K562 (cell line): ENCODE measurements at regions not wholly inside any gene's neighbourhood (a gene's known extent, or its start where the extent isn't known, plus 50 kb on each side); places are given as distances from the start of the nearest gene placed in this dataset.

ENCODE experiments used
- ATAC-seq: fragments of 200-7000 bp; cut with Tn5 transposase; 3 replicates; pipeline ENCODE4 v1.9.1; 2020; ENCODE audit warnings: moderate library complexity
- BruUV-seq: library from RNA; stranded (reverse); fragments of 400-500 nt; replicated peaks from 2 replicates; lab custom pipeline; 2021; lab: Mats Ljungman, UMichigan
- CTCF ChIA-PET: fragments of 300-600 bp; formaldehyde crosslinking; extraction: SDS; loops from one replicate; lab custom pipeline; 2021; ENCODE audit warnings: low intra/inter-chr PET ratio; lab: Yijun Ruan, JAX
- POLR2A ChIA-PET: fragments of 300-600, 350-650 bp; sonication (Branson Sonifier 250); formaldehyde crosslinking; extraction: SDS; loops from one replicate; lab custom pipeline; 2021; ENCODE audit warnings: antibody characterized with exemption, inconsistent platforms; lab: Yijun Ruan, JAX
- DNase-seq, 4 experiments: peaks; one replicate each; pipeline versions ENCODE4 v3.0.0 to v3.0.0-alpha.2; 2011 to 2018; ENCODE audit warnings: low spot score in 3 of 4, mixed read lengths in 3 of 4; ENCODE audit errors: extremely low read depth in 1 of 4
- FAIRE-seq: peaks from 2 replicates; lab custom pipeline; 2011; peaks lifted over from hg19 to GRCh38; lab: Jason Lieb, UNC
- H2AFZ ChIP-seq: 2 replicates; pipeline ENCODE4 v1.6.0; 2011; ENCODE audit warnings: low read depth, low read length, control low read depth, inconsistent platforms
- H3K27ac ChIP-seq: fragments of 200-600 bp; 3 replicates; pipeline ENCODE4 v1.8.0; 2011; ENCODE audit warnings: low read depth, mild to moderate bottlenecking, control low read depth, inconsistent platforms, low read length, moderate library complexity, mixed read lengths; ENCODE audit errors: extremely low read depth
- H3K27me3 ChIP-seq, 2 experiments: fragments of 300-600 bp in 1 of 2; 2 replicates in 1 of 2; 3 replicates in 1 of 2; pipeline versions ENCODE4 v1.6.0 to v1.8.0; 2011; ENCODE audit warnings: inconsistent platforms in 2 of 2, low read length in 2 of 2, mild to moderate bottlenecking in 1 of 2, mixed read lengths in 1 of 2, moderate library complexity in 1 of 2; ENCODE audit not compliant: control insufficient read depth in 2 of 2, insufficient read depth in 2 of 2
- H3K36me3 ChIP-seq: fragments of 300-600 bp; 3 replicates; pipeline ENCODE4 v1.8.0; 2011; ENCODE audit warnings: mild to moderate bottlenecking, low read length, inconsistent platforms; ENCODE audit not compliant: control insufficient read depth, insufficient read depth
- H3K4me1 ChIP-seq, 2 experiments: fragments of 200-600 bp in 1 of 2; replicated peaks in 1 of 2; 2 replicates in 1 of 2; 3 replicates in 1 of 2; pipeline versions ENCODE4 v1.5.1 to v1.8.0; 2011; ENCODE audit warnings: inconsistent platforms in 2 of 2, low read length in 2 of 2, mild to moderate bottlenecking in 1 of 2, mixed read lengths in 1 of 2, moderate library complexity in 1 of 2; ENCODE audit not compliant: control insufficient read depth in 2 of 2, insufficient read depth in 2 of 2
- H3K4me2 ChIP-seq: 2 replicates; pipeline ENCODE4 v1.6.1; 2011; ENCODE audit warnings: low read length, control low read depth, inconsistent platforms, mixed read lengths; ENCODE audit not compliant: insufficient read depth
- H3K4me3 ChIP-seq: fragments of 200-600 bp; sonication (generic), shearing (Covaris generic); 2 replicates; pipeline ENCODE4 v1.5.1; 2016; ENCODE audit warnings: control low read depth, inconsistent platforms
- H3K79me2 ChIP-seq: fragments of 200-600 bp; 3 replicates; pipeline ENCODE4 v1.8.0; 2011; ENCODE audit warnings: low read length, inconsistent platforms; ENCODE audit not compliant: control insufficient read depth, insufficient read depth
- H3K9ac ChIP-seq, 2 experiments: 2 replicates each; pipeline versions ENCODE4 v1.6.0 to v1.6.1; 2011; ENCODE audit warnings: low read depth in 2 of 2, low read length in 2 of 2, control low read depth in 1 of 2, inconsistent platforms in 1 of 2, mild to moderate bottlenecking in 1 of 2, mixed read lengths in 1 of 2; ENCODE audit not compliant: insufficient read depth in 1 of 2
- H3K9me1 ChIP-seq: one replicate; pipeline ENCODE4 v1.6.0; 2011; ENCODE audit warnings: inconsistent platforms, mild to moderate bottlenecking, low read length, moderate library complexity; ENCODE audit not compliant: control insufficient read depth, insufficient read depth
- H3K9me3 ChIP-seq: replicated peaks from 2 replicates; pipeline ENCODE4 v1.5.1; 2011; ENCODE audit warnings: low read depth, low read length, inconsistent platforms; ENCODE audit not compliant: control insufficient read depth, insufficient read depth
- H4K20me1 ChIP-seq: replicated peaks from 2 replicates; pipeline ENCODE4 v1.6.1; 2011; ENCODE audit warnings: low read length, inconsistent platforms, mixed read lengths; ENCODE audit not compliant: control insufficient read depth, insufficient read depth
- ATF2 ChIP-seq: sonication (generic); formaldehyde crosslinking; IDR thresholded peaks from 2 replicates; pipeline ENCODE4 v1.8.1; 2022; ENCODE audit warnings: missing genetic modification reagents
- C11orf30 ChIP-seq: fragments of 450-650 bp; IDR thresholded peaks from 2 replicates; pipeline ENCODE4 v1.6.1; 2016; ENCODE audit warnings: low read depth, mild to moderate bottlenecking
- ELF4 ChIP-seq: fragments of 450-650 bp; formaldehyde crosslinking; IDR thresholded peaks from 2 replicates; pipeline ENCODE4 v1.4.0; 2022; ENCODE audit warnings: missing genetic modification characterization
- HMG20B ChIP-seq: fragments of 250-450 bp; sonication (Bioruptor Pico); IDR thresholded peaks from 2 replicates; pipeline ENCODE4 v1.5.0; 2021; ENCODE audit warnings: mild to moderate bottlenecking
- PURB ChIP-seq: sonication (generic); formaldehyde crosslinking; IDR thresholded peaks from 2 replicates; pipeline ENCODE4 v1.9.0; 2021; ENCODE audit warnings: low read depth, mild to moderate bottlenecking, missing genetic modification reagents
- RNF219 ChIP-seq: fragments of 250-450 bp; sonication (Bioruptor Pico); IDR thresholded peaks from 2 replicates; pipeline ENCODE4 v1.5.0; 2022; ENCODE audit warnings: mild to moderate bottlenecking
- ZSCAN29 ChIP-seq: fragments of 450-650 bp; IDR thresholded peaks from 2 replicates; pipeline ENCODE4 v1.6.1; 2017
- WGBS: fragments of 100-300 bp; shearing (Covaris generic); methylation state at CpG from one replicate; pipeline ENCODE4 v1.1.6; 2016; ENCODE audit warnings: low coverage, mixed read lengths; ENCODE audit not compliant: insufficient coverage; ENCODE audit errors: missing lambda C conversion rate; 5-methylcytosine and 5-hydroxymethylcytosine counted together
- in situ Hi-C: fragments of 300-500 bp; cut with MboI; formaldehyde crosslinking; loops from 4 replicates; pipeline ENCODE4 v1.15.0; 2018; ENCODE audit warnings: inconsistent platforms, mixed read lengths
- intact Hi-C: fragments of 100-400 bp; cut with micrococcal nuclease; formaldehyde crosslinking; loops from 2 replicates; pipeline ENCODE4 v1.14.2; 2022

- Histone ChIP-seq H3K9ac (no peak overlapping the region), H3K9me3 (no peaks in the 10 kb centered on the region), H3K9me1 (no peaks in the 10 kb centered on the region), H3K36me3 (no peaks in the 10 kb centered on the region), H3K27ac (no peak overlapping the region), H3K4me2 (no peak overlapping the region), H4K20me1 (no peaks in the 10 kb centered on the region), H3K79me2 (no peaks in the 10 kb centered on the region), H3K27me3 (no peaks in the 10 kb centered on the region; a peak in 1 of 5 replicates), H3K4me1 (no peaks in the 10 kb centered on the region), H3K4me3 (no peak overlapping the region), H2AFZ (no peak overlapping the region)
- ChIA-PET CTCF (no interaction called here), POLR2A (interaction anchor here (1.5 kb wide), 1 partner anchor 9 kb away, joined by 4 read pairs; no protein-coding TSS in a partner anchor)
- in situ Hi-C loops, result no loop called here
- DNase-seq (no peak), FAIRE-seq (no peak), ATAC-seq (no peak)
- WGBS, result 0% methylated on average over 5 of the region's 5 CpGs
- no TSS peak for BruUV-seq
- intact Hi-C loops, result no loop called here
- TF ChIP-seq HMG20B (CRISPR knock-in tag), result no peak
- no peak for TF ChIP-seq ZSCAN29
- no peak for TF ChIP-seq RNF219
- TF ChIP-seq C11orf30, result no peak
- no peak for TF ChIP-seq ELF4
- TF ChIP-seq ATF2 (CRISPR knock-in tag), result no peak
- no peak for TF ChIP-seq PURB (CRISPR knock-in tag)
Measured at GRCh38 chr21:32909393-32909792, 116.3 kb upstream of the OLIG2 start.
